Nephron (organoid): ENCODE measurements at regions not wholly inside any gene's neighbourhood (a gene's known extent, or its start where the extent isn't known, plus 50 kb on each side); places are given as distances from the start of the nearest gene placed in this dataset.

Experiments used
- H3K27ac Mint-ChIP-seq, 3 experiments: 2 replicates each; pipeline ENCODE4 v1.8.0; 2020; ENCODE audit warnings: mixed read lengths in 3 of 3, mild to moderate bottlenecking in 2 of 3, moderate library complexity in 1 of 3
- H3K27me3 Mint-ChIP-seq: 2 replicates; pipeline ENCODE4 v1.8.0; 2021; ENCODE audit warnings: low read depth, mild to moderate bottlenecking, moderate library complexity, mixed read lengths
- H3K36me3 Mint-ChIP-seq: 2 replicates; pipeline ENCODE4 v1.8.0; 2020; ENCODE audit warnings: low read depth, mixed read lengths
- H3K4me1 Mint-ChIP-seq: 2 replicates; pipeline ENCODE4 v1.8.0; 2020; ENCODE audit warnings: mixed read lengths
- H3K4me3 Mint-ChIP-seq, 3 experiments: 2 replicates each; pipeline ENCODE4 v1.8.0; 2020; ENCODE audit warnings: mild to moderate bottlenecking in 3 of 3, mixed read lengths in 3 of 3, moderate library complexity in 2 of 3
- H3K9me3 Mint-ChIP-seq: 2 replicates; pipeline ENCODE4 v1.8.0; 2020; ENCODE audit warnings: mixed read lengths
- TF ChIP-seq, protein P1 (sequence below), 3 experiments: fragments of 200-600 bp; sonication (generic); IDR thresholded peaks; one replicate each; pipeline ENCODE4 v1.5.0; 2021; ENCODE audit warnings: antibody characterized with exemption in 3 of 3; ENCODE audit not compliant: unreplicated experiment in 3 of 3

DNA sequence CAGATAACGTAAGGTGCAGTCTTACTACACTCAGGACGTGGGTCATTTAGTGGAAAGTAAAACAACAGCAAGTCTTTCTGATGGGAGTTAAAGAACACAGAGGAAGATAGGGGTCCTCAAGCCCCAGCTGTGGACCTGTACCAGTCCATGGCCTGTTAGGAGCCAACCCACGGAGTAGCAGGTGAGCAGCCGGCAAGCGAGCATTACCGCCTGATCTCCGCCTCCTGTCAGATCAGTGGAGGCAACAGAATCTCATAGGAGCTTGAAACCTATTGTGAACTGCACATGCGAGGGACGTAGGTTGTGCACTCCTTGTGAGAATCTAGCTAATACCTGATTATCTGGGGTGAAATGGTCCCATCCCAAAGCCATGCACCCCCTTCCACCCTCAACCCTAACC lies 1180.8 kb downstream of the FSTL5 start:
- Mint-ChIP-seq H3K4me1 (no peaks in the 10 kb centered on the region), H3K4me3 (no peak overlapping the region), H3K9me3 (no peaks in the 10 kb centered on the region), H3K27me3 (no peaks in the 10 kb centered on the region), H3K27ac (no peak overlapping the region), H3K36me3 (no peaks in the 10 kb centered on the region)
- TF ChIP-seq, protein P1, sequence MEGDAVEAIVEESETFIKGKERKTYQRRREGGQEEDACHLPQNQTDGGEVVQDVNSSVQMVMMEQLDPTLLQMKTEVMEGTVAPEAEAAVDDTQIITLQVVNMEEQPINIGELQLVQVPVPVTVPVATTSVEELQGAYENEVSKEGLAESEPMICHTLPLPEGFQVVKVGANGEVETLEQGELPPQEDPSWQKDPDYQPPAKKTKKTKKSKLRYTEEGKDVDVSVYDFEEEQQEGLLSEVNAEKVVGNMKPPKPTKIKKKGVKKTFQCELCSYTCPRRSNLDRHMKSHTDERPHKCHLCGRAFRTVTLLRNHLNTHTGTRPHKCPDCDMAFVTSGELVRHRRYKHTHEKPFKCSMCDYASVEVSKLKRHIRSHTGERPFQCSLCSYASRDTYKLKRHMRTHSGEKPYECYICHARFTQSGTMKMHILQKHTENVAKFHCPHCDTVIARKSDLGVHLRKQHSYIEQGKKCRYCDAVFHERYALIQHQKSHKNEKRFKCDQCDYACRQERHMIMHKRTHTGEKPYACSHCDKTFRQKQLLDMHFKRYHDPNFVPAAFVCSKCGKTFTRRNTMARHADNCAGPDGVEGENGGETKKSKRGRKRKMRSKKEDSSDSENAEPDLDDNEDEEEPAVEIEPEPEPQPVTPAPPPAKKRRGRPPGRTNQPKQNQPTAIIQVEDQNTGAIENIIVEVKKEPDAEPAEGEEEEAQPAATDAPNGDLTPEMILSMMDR (IDR thresholded peaks at IDR 0.05; ENCODE audit: unreplicated experiment in 3 of 3): no peak

DNA sequence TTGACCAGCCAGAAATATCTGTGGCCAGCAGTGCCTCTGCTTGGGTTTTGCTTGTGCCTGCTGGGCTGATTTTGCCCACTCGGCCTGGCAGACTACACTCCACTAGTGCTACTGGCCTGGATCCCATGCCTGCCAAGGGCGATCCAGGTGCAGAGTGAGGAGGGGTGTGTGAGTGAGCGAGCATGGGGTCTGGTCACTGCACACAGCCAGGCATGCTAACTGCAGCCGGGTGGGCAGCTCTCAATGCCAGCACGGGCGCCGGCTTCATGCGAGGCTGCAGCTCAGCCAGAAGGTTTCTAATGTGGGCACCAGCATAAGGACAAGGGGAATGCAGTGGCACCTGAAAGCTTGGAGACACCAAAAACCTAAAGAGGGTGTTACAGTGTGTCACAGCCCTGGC lies 1161.4 kb downstream of the FSTL5 start:
- TF ChIP-seq, protein P1 (IDR thresholded peaks at IDR 0.05; ENCODE audit: unreplicated experiment in 3 of 3): no peak
- no peaks in the 10 kb centered on the region for H3K9me3 Mint-ChIP-seq
- no peaks in the 10 kb centered on the region for H3K27me3 Mint-ChIP-seq
- peaks cover 20% of the 10 kb centered on the region for H3K4me1 Mint-ChIP-seq
- no peaks in the 10 kb centered on the region for H3K36me3 Mint-ChIP-seq
- no peak overlapping the region for H3K27ac Mint-ChIP-seq
- H3K4me3 Mint-ChIP-seq: no peak overlapping the region

- Mint-ChIP-seq H3K27me3 (no peaks in the 10 kb centered on the region), H3K4me3 (no peak overlapping the region), H3K27ac (no peak overlapping the region), H3K9me3 (no peaks in the 10 kb centered on the region), H3K36me3 (no peaks in the 10 kb centered on the region), H3K4me1 (peaks cover 25% of the 10 kb centered on the region)
- TF ChIP-seq, protein P1 (IDR thresholded peaks at IDR 0.05; ENCODE audit: unreplicated experiment in 3 of 3): no peak
Observed at GRCh38 chr4:161003418-161004057, 1160.3 kb downstream of the FSTL5 start.

DNA sequence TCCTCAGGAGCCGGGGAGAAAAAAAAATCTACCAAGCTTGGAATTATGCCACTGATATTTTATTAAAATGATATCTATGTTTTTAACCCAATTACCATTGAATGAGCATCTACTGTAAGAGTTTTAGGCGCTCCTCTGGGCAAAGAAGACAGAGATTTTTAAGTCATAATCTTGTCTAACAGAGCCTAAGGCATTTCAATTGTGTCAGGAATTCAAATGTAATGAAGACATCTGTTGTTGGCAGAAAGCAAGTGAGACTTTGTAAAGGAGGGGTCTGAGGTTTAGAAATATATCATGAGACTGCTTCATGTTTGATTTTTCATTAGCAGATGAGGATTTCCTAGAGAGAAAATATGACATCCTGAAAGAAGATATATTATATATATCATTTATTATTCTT lies 1158.1 kb downstream of the FSTL5 start:
- H3K36me3 Mint-ChIP-seq: no peaks in the 10 kb centered on the region
- H3K4me1 Mint-ChIP-seq: peaks cover 27% of the 10 kb centered on the region
- H3K27me3 Mint-ChIP-seq: no peaks in the 10 kb centered on the region
- no peak overlapping the region for H3K27ac Mint-ChIP-seq
- H3K4me3 Mint-ChIP-seq: no peak overlapping the region
- TF ChIP-seq, protein P1 (IDR thresholded peaks at IDR 0.05; ENCODE audit: unreplicated experiment in 3 of 3): no peak
- no peaks in the 10 kb centered on the region for H3K9me3 Mint-ChIP-seq

GRCh38 chr4:161008527-161008926 lies 1155.3 kb downstream of the FSTL5 start:
- H3K27me3 Mint-ChIP-seq: no peaks in the 10 kb centered on the region
- H3K4me1 Mint-ChIP-seq: peaks cover 27% of the 10 kb centered on the region
- TF ChIP-seq, protein P1 (IDR thresholded peaks at IDR 0.05; ENCODE audit: unreplicated experiment in 3 of 3): no peak
- H3K36me3 Mint-ChIP-seq: no peaks in the 10 kb centered on the region
- H3K27ac Mint-ChIP-seq: peak overlapping the region in 1 of 3 experiments; percentile 50
- H3K4me3 Mint-ChIP-seq: no peak overlapping the region
- no peaks in the 10 kb centered on the region for H3K9me3 Mint-ChIP-seq

GRCh38 chr4:161010227-161010626 lies 1153.6 kb downstream of the FSTL5 start:
- H3K4me1 Mint-ChIP-seq: peaks cover 20% of the 10 kb centered on the region
- TF ChIP-seq, protein P1 (IDR thresholded peaks at IDR 0.05; ENCODE audit: unreplicated experiment in 3 of 3): no peak
- H3K9me3 Mint-ChIP-seq: no peaks in the 10 kb centered on the region
- no peaks in the 10 kb centered on the region for H3K27me3 Mint-ChIP-seq
- no peak overlapping the region for H3K4me3 Mint-ChIP-seq
- H3K36me3 Mint-ChIP-seq: no peaks in the 10 kb centered on the region
- H3K27ac Mint-ChIP-seq: no peak overlapping the region
